GM12892 (cell line): ENCODE measurements at regions not wholly inside any gene's neighbourhood (a gene's known extent, or its start where the extent isn't known, plus 50 kb on each side); places are given as distances from the start of the nearest gene placed in this dataset.

Experiments used
- DNase-seq: peaks from one replicate; pipeline ENCODE4 v3.0.0; 2011; ENCODE audit not compliant: insufficient read length
- FAIRE-seq: peaks from 2 replicates; lab custom pipeline; 2011; peaks lifted over from hg19 to GRCh38; lab: Jason Lieb, UNC
- POLR2A ChIP-seq: IDR thresholded peaks from 2 replicates; pipeline ENCODE4 v1.6.1; 2011; ENCODE audit warnings: low read depth, low read length, control low read depth
- POLR2AphosphoS5 ChIP-seq: IDR thresholded peaks from 2 replicates; pipeline ENCODE4 v1.6.1; 2011; ENCODE audit warnings: low read depth, low read length, control low read depth
- TAF1 ChIP-seq: IDR thresholded peaks from 2 replicates; pipeline ENCODE4 v1.6.1; 2011; ENCODE audit warnings: low read depth, mild to moderate bottlenecking, control low read depth, low read length, borderline replicate concordance

DNA sequence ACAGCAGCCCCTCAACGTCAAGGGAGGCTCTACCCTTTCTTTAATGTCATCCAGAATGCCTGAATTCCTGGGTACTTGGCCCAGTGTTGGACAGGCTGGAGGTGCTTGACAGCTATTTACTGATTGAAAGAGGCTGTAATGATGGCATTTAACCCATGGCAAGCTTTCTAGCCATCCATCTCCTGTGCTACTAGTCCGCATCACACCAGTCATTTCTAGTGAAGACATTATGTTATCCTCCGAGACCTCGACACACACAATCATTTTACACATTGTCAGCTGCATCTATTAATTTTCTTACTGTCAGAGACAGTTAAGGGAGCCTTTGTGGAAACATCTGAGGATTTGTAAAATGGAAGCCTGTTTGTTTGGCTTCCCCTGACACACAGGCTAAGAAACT, 149.3 kb upstream of the FSTL4 start:
- TF ChIP-seq POLR2AphosphoS5, result no peak
- FAIRE-seq (no peak), DNase-seq (no peak)

DNA sequence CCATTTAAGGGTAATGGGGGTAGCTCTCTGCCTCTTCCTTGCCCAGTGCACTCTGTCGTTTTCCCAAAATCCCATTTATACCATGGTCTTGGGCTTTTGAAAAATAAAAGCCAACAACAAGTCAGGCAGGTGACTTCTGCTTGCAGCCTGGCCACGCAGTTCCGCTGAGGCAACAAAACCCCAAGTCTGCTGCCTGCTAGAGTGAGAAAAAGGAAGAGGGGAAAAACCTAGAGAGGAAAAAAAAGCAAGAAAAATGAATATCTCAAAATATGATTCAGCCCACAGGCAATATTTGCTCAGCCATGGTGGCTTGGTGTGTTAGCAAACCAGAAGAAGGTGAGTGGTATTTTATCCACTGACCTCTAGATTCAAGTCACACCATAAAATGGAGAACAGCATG, 148.2 kb upstream of the FSTL4 start:
- DNase-seq (no peak), FAIRE-seq (no peak)
- TF ChIP-seq TAF1, result no peak
- no peak for TF ChIP-seq POLR2AphosphoS5
- no peak for TF ChIP-seq POLR2A

DNA sequence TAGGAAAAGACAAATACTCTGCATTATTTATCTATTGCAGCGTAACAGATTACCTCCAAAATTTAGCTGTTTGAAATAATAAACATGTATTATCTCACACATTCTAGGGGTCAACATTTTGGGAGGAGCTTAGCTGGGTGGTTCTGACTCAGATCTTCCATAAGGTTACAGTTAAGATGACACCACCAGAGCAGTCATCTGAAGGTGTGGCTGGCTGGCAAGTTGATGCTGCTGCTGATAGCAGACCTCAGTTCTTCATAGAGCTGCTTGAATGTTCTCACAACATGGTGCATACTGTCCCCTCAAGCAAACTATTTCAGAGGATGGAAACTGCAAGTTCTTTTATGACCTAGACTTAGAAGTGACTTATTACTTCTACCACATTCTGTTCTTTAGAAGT, 146.3 kb upstream of the FSTL4 start:
- no peak for FAIRE-seq
- TF ChIP-seq POLR2A (no peak), POLR2AphosphoS5 (no peak), TAF1 (no peak)
- no peak for DNase-seq

DNA sequence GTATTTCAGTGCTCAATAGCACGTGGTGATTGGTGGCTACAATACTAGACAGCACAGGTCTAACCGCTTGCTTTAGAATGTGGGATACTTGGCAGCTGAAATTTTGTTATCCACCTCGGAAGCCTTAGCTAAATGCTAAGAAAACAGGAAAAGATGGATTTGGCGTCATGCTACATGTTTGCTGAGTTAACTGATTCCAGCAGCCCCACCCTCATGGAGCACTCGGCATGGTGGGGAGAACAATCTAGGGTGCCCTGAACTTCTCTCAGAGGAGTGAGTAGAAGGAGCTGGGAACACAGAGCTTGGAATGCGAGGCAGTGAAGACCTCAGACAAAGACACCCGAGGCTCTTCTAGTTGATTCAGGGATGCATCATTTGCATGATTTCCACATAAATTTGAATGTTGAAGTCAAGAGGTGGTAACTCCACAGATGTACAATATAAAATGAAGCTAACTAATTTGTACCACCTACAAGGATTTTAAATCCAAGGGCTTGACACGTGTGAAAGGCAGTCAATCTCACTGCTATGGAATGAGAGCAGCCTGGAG, 145.1 kb upstream of the FSTL4 start:
- DNase-seq (no peak), FAIRE-seq (no peak)
- TF ChIP-seq TAF1 (no peak), POLR2A (no peak), POLR2AphosphoS5 (no peak)

DNA sequence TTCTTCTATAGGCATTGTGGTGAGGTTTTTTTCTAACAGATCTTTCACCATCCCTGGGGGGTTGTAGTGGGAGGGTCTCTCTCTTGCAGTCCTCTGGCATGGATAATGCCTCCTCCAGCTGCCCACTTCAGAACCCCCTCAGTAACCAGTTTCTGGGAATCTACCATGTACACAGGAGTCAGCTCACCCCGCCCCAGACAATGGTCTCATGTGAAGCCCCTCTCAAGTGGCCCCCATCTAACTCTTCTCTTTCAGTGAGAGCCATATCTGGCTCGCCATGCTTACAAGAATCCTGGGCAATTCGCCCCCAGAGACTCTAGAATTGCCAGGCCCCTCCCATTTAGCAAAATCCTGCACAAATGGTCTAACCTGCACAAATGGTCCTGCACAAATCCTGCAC, 144.4 kb upstream of the FSTL4 start:
- TF ChIP-seq POLR2A (no peak), POLR2AphosphoS5 (no peak), TAF1 (no peak)
- DNase-seq, result no peak
- no peak for FAIRE-seq

DNA sequence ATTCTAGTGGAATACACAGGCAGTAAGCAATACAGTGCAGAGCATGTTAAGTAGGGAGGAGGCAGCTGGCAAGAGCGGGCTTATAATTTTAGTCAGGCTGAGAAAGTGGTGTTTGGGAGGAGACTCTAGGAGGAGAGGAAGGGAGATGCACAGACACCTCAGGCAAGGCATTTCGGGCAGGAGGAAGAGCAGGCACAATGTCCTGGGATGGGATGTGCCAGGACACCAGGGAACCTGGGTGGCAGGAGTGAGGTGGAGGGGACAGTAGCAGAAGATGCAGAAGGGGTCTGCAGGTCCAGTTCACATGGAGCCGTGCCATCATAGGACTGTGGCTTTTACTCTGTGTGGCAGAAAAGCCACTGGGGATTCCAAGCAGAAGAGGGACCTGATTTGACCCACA, 143.7 kb upstream of the FSTL4 start:
- no peak for TF ChIP-seq TAF1
- no peak for TF ChIP-seq POLR2AphosphoS5
- TF ChIP-seq POLR2A, result no peak
- no peak for DNase-seq
- no peak for FAIRE-seq

DNA sequence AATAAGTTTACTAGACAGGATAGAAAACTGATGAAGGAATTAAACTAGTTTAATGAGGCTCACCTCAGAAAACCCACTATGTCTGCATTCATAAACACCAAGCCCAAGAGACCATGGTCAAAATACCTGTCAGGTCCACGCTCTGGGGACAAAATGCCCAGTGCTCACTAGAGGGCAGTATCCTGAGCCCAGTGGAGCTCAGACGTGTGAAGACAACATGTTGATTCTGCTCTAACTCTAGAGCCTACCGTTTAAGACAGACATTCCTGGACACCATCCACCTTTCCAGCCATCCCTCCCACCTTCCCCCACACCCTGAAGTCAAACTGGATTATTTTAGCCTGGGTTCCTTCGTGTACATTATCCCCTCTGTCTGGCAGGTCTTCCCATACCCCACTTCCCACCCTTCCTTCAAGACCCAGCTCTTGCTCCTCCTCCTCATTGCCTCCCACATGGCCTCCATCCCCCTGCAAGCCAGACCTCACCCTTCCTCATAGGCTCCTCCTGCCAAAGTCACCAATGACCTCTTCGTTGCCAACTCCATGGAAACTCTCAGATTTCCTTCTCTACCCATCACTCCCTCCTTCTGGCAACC, 142.3 kb upstream of the FSTL4 start:
- TF ChIP-seq TAF1 (no peak), POLR2A (no peak), POLR2AphosphoS5 (no peak)
- DNase-seq (no peak), FAIRE-seq (no peak)

DNA sequence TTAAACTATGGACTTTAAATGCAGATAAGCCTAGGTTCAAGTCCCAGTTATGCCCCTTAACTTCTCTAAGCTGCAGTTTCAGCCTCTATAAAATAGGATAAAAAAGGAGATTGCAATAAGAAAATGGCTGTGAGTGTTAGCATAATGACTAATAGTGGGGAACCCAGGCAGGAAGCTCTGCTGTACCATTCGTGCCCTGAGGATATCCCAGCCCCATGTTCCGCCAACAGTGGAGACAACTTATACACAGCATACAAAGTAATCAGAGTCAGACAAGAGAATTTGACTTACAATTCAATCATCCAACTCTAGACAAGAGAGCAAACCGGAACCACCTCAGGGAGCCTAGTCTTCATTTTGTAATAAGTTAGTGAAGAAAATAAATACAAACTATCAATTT, 141.5 kb upstream of the FSTL4 start:
- TF ChIP-seq TAF1 (no peak), POLR2AphosphoS5 (no peak), POLR2A (no peak)
- FAIRE-seq, result no peak
- no peak for DNase-seq

DNA sequence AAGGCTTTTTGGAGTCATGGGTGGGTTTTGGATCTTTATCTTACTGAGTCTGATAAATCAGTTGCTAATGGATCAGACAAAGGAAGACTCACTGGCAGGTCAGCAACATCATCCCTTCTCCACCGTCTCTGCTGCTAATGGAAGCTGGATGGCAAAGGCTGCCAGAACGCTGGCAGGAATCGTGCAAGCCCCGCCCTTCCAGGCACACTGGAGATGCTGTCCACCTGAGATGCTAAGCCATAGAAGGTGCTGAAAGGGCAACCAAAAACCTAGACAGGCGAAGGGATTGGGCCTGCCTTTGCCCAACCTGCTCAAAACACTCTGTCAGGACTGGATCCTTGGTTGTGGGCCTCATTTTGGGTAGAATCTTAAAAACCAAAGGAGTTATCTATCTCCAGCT, 139.5 kb upstream of the FSTL4 start:
- TF ChIP-seq POLR2A, result no peak
- no peak for TF ChIP-seq POLR2AphosphoS5
- TF ChIP-seq TAF1, result no peak
- FAIRE-seq (no peak), DNase-seq (no peak)

DNA sequence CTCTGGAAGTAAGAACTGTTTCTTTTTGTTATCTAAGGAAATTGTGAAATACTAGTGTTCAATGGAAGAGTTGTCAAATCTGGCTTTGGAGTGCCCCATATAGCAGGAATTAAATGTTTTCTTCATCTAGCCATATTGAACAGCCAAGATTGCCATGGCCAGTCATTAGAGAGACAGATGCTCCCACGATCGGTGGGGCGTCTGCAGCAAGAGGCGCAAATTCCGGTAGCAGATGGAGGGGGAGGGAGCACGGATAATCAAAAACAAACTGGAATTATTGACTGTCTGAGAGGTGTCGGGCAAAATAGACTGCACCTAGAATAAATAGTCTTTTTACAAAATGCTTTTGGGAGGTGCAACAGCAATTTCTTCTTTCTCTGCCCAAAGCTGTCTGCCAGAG, 139.1 kb upstream of the FSTL4 start:
- no peak for TF ChIP-seq TAF1
- TF ChIP-seq POLR2AphosphoS5, result no peak
- no peak for TF ChIP-seq POLR2A
- no peak for FAIRE-seq
- DNase-seq, result no peak

DNA sequence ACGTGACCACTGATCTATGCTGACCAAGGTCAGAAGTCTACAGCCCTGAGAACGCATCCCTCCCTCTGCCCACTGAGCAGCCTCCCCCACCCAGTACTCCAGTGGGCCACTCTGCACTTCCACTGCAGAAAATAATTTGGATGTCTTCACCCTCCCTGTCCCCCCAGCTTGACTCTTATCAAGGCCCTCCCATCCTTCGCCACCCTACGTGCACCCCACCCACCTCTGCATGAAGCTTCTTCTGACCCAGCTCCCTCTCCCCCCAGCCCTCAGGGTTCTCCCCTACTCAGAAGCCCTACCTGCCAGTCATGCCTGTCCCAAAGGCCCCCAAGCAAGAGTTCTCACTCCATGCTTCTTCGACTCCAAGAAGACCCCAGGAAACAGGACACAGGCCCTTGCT, 138.5 kb upstream of the FSTL4 start:
- TF ChIP-seq POLR2AphosphoS5 (no peak), TAF1 (no peak), POLR2A (no peak)
- no peak for DNase-seq
- no peak for FAIRE-seq

DNA sequence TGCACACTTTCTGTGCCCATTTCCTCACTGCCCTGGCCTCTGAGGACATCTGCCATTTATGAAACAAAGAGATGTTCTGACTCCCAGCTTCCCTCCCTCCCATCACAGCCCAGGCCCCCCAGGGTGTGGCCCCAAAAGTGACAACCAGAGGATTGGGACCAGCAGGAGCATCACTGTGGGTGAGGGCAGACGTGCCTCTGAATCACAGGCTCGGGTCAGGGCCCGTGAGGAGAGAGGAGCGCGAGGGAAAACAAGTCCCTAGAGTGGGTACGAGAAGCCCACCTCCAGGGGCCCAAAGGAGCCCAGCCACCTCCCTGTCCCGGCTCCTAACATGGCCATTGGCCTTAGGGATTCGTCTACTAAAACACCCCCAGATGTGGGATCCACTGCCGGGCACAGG, 138.0 kb upstream of the FSTL4 start:
- FAIRE-seq, result no peak
- no peak for DNase-seq
- TF ChIP-seq POLR2A (no peak), TAF1 (no peak), POLR2AphosphoS5 (no peak)

DNA sequence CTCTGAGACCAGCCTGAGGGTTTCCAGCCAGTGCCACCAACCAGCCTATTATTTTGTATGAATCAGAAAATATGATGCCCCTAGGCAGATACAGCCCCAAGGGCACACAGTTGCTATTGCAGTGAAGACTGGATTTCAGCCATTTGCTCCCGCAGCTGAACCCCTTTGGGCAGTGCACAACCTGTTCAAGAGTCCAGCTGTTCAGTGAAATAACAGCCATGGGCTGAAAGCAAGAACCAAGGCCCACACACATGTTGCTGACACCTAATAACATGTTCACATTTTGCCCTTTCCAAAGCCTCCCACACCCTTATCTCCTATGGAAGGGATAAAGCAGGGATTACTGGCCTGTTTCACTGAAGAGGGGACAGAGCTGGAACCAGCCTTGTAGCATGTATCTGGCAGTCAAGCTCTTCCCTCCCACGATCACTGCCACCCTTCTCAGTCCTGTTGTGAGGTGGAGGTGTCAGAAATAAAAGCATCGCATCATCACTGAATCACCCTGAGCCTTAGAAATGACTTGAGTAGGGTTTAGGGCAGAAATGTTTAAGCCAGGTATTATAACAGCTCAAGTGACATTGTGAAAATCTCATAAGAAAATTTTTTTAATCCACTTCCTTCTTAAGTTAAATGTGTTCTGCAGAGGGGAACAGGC, 137.1 kb upstream of the FSTL4 start:
- TF ChIP-seq POLR2A (no peak), POLR2AphosphoS5 (no peak), TAF1 (no peak)
- DNase-seq (no peak), FAIRE-seq (no peak)
